Stimulated activated CD4-positive, alpha-beta T cell treated with anti-CD3 and anti-CD28 coated beads, Interleukin-2, amount 100 ng/mL, for 4 hours (primary cell): ENCODE measurements at regions not wholly inside any gene's neighbourhood (a gene's known extent, or its start where the extent isn't known, plus 50 kb on each side); places are given as distances from the start of the nearest gene placed in this dataset.
"Not testable (repeated sequence)": the region's sequence is repeated elsewhere in the genome, so short reads cannot be mapped to it uniquely, and the experiment has no call there.

Source experiments
- DNase-seq: peaks from one replicate; pipeline ENCODE4 v3.0.0-alpha.2; 2020; ENCODE audit warnings: low read depth

- no peak for DNase-seq
These were observed 57.7 kb upstream of the SHB start for GRCh38 chr9:38126730-38127129.

GRCh38 chr9:38125889-38126288 lies 56.9 kb upstream of the SHB start:
- no peak for DNase-seq

- not testable (repeated sequence) for DNase-seq
These were observed 54.3 kb upstream of the SHB start for GRCh38 chr9:38123359-38123758.

- no peak for DNase-seq
These were observed 51.9 kb upstream of the SHB start for GRCh38 chr9:38120961-38121360.

GRCh38 chr9:38119560-38120236 lies 50.7 kb upstream of the SHB start:
- DNase-seq, result no peak

- no peak for DNase-seq
These were observed 49.9 kb upstream of the SHB start for GRCh38 chr9:38118862-38119438.
